HEK293T (cell line): ENCODE measurements at regions not wholly inside any gene's neighbourhood (a gene's known extent, or its start where the extent isn't known, plus 50 kb on each side); places are given as distances from the start of the nearest gene placed in this dataset.
"Not testable (repeated sequence)": the region's sequence is repeated elsewhere in the genome, so short reads cannot be mapped to it uniquely, and the experiment has no call there.

ENCODE experiments used
- BHLHE40 ChIP-seq: fragments of 450-650 bp; IDR thresholded peaks from 2 replicates; pipeline ENCODE4 v1.6.1; 2016; ENCODE audit warnings: mild to moderate bottlenecking, moderate library complexity, borderline replicate concordance
- FOXA1 ChIP-seq: fragments of 450-650 bp; IDR thresholded peaks from 2 replicates; pipeline ENCODE4 v1.6.1; 2016; ENCODE audit warnings: mild to moderate bottlenecking
- FOXK2 ChIP-seq: fragments of 450-650 bp; IDR thresholded peaks from 2 replicates; pipeline ENCODE4 v1.6.1; 2016; ENCODE audit warnings: mild to moderate bottlenecking
- FOXM1 ChIP-seq: fragments of 450-650 bp; IDR thresholded peaks from 2 replicates; pipeline ENCODE4 v1.6.1; 2017; ENCODE audit warnings: mild to moderate bottlenecking, borderline replicate concordance
- L3MBTL2 ChIP-seq: fragments of 450-650 bp; conservative IDR thresholded peaks from 2 replicates; pipeline ENCODE4 v1.6.1; 2016; ENCODE audit warnings: mild to moderate bottlenecking
- LEF1 ChIP-seq: fragments of 450-650 bp; IDR thresholded peaks from 2 replicates; pipeline ENCODE4 v1.6.1; 2017; ENCODE audit warnings: mild to moderate bottlenecking, borderline replicate concordance
- NFRKB ChIP-seq: fragments of 450-650 bp; IDR thresholded peaks from 2 replicates; pipeline ENCODE4 v1.6.1; 2016; ENCODE audit warnings: mild to moderate bottlenecking, moderate library complexity
- SP1 ChIP-seq: fragments of 450-650 bp; IDR thresholded peaks from 2 replicates; pipeline ENCODE4 v1.6.1; 2017
- SUZ12 ChIP-seq: fragments of 450-650 bp; IDR thresholded peaks from 2 replicates; pipeline ENCODE4 v1.6.1; 2016; ENCODE audit warnings: mild to moderate bottlenecking
- TARDBP ChIP-seq: fragments of 450-650 bp; IDR thresholded peaks from 2 replicates; pipeline ENCODE4 v1.6.1; 2016
- ZNF384 ChIP-seq: fragments of 450-650 bp; IDR thresholded peaks from 2 replicates; pipeline ENCODE4 v1.6.1; 2016

- not testable (repeated sequence) for TF ChIP-seq SP1, NFRKB, FOXK2, TARDBP, LEF1, ZNF384, L3MBTL2, BHLHE40, SUZ12, FOXA1, FOXM1
These were observed 480.9 kb downstream of the PPARGC1A start for GRCh38 chr4:23408913-23409312.
